Astrocyte (in vitro differentiated cells and primary cell): ENCODE measurements at regions not wholly inside any gene's neighbourhood (a gene's known extent, or its start where the extent isn't known, plus 50 kb on each side); places are given as distances from the start of the nearest gene placed in this dataset.

ENCODE experiments used
- CTCF ChIP-seq: IDR thresholded peaks from 2 replicates; pipeline ENCODE4 v1.5.1; 2011; ENCODE audit warnings: low read depth, mild to moderate bottlenecking, inconsistent platforms, low read length, moderate library complexity; ENCODE audit not compliant: insufficient read depth
- EZH2 ChIP-seq: IDR thresholded peaks from 2 replicates; pipeline ENCODE4 v1.6.1; 2012; ENCODE audit warnings: mild to moderate bottlenecking, low read length, inconsistent platforms; ENCODE audit not compliant: insufficient read depth

GRCh38 chr2:16058747-16059358 is 118.5 kb downstream of the MYCN start:
- TF ChIP-seq CTCF (no peak), EZH2 (no peak)
